IPS-18a (cell line): ENCODE measurements at regions not wholly inside any gene's neighbourhood (a gene's known extent, or its start where the extent isn't known, plus 50 kb on each side); places are given as distances from the start of the nearest gene placed in this dataset.

Source experiments
- H3K27ac ChIP-seq: one replicate; pipeline ENCODE4 v1.5.1; 2013; ENCODE audit warnings: low read length
- H3K27me3 ChIP-seq: one replicate; pipeline ENCODE4 v1.6.1; 2013; ENCODE audit warnings: mild to moderate bottlenecking, low read length; ENCODE audit not compliant: control insufficient read depth, insufficient read depth
- H3K36me3 ChIP-seq: one replicate; pipeline ENCODE4 v1.6.1; 2013; ENCODE audit warnings: low read depth, low read length; ENCODE audit not compliant: control insufficient read depth
- H3K4me1 ChIP-seq: one replicate; pipeline ENCODE4 v1.6.1; 2013; ENCODE audit warnings: low read depth, low read length; ENCODE audit not compliant: control insufficient read depth
- H3K4me3 ChIP-seq: one replicate; pipeline ENCODE4 v1.5.1; 2013; ENCODE audit warnings: low read length
- H3K9ac ChIP-seq: one replicate; pipeline ENCODE4 v1.6.1; 2013; ENCODE audit warnings: mild to moderate bottlenecking, low read length, moderate library complexity
- H3K9me3 ChIP-seq: one replicate; pipeline ENCODE4 v1.6.1; 2013; ENCODE audit warnings: low read depth, low read length; ENCODE audit not compliant: control insufficient read depth

DNA sequence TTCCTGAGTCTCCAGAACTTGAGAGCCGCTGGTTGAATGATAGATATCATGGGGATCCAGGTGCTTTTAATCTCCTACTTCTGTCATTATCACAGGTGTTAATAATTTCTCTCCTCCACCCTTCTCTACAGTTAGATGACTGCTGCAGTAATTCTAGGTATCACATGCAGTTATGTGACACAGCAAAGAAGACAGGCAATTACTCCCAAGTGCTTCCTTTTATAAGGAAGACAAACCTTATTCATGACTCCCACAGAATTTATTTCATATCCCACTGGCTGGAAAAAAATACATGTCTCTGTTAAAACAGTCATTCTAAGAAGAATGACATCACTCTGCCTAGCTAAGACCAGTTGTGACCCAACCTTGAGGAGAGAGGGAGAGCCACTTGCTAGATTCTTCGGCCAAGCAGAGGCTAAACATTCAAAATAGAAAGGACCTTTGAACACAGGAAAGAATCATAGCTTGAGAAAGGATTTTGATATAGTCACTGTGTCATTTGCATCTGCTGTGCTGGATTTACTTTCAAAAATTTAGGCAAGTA lies 500.6 kb downstream of the SI start:
- Histone ChIP-seq H3K27ac (no peak overlapping the region), H3K27me3 (no peaks in the 10 kb centered on the region), H3K9ac (no peak overlapping the region), H3K4me3 (no peak overlapping the region), H3K4me1 (no peaks in the 10 kb centered on the region), H3K36me3 (no peaks in the 10 kb centered on the region), H3K9me3 (no peaks in the 10 kb centered on the region)

DNA sequence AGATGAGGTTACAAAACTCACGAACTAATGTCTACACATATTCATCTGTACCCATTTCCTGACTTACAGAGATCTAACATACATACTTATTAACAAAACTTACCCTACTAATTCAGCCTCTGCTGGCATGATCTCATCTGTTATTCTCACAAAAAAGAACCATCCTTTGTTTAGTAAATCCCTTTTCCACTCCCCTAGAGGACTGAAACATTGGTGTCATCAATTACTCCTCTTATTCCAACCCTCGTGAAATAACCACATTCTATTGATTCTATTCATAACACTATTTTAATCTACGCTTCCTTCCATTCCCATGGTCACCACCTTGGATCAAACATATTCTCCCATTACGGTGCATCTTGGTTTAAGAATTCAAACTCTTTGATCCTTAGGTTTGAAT lies 505.9 kb downstream of the SI start:
- H3K27ac ChIP-seq = no peak overlapping the region
- no peak overlapping the region for H3K4me3 ChIP-seq
- no peaks in the 10 kb centered on the region for H3K36me3 ChIP-seq
- H3K27me3 ChIP-seq = no peaks in the 10 kb centered on the region
- no peaks in the 10 kb centered on the region for H3K4me1 ChIP-seq
- no peaks in the 10 kb centered on the region for H3K9me3 ChIP-seq
- no peak overlapping the region for H3K9ac ChIP-seq

GRCh38 chr3:164550857-164551256 lies 527.4 kb downstream of the SI start:
- H3K9me3 ChIP-seq = no peaks in the 10 kb centered on the region
- no peak overlapping the region for H3K4me3 ChIP-seq
- no peaks in the 10 kb centered on the region for H3K4me1 ChIP-seq
- H3K9ac ChIP-seq = no peak overlapping the region
- H3K27me3 ChIP-seq = no peaks in the 10 kb centered on the region
- H3K36me3 ChIP-seq = no peaks in the 10 kb centered on the region
- no peak overlapping the region for H3K27ac ChIP-seq

- H3K9ac ChIP-seq = no peak overlapping the region
- H3K36me3 ChIP-seq = no peaks in the 10 kb centered on the region
- no peak overlapping the region for H3K4me3 ChIP-seq
- H3K4me1 ChIP-seq = no peaks in the 10 kb centered on the region
- no peak overlapping the region for H3K27ac ChIP-seq
- H3K9me3 ChIP-seq = no peaks in the 10 kb centered on the region
- H3K27me3 ChIP-seq = no peaks in the 10 kb centered on the region
Measured at GRCh38 chr3:164539215-164539614, 539.1 kb downstream of the SI start.

- H3K36me3 ChIP-seq = no peaks in the 10 kb centered on the region
- no peaks in the 10 kb centered on the region for H3K9me3 ChIP-seq
- H3K9ac ChIP-seq = no peak overlapping the region
- H3K4me1 ChIP-seq = no peaks in the 10 kb centered on the region
- H3K27me3 ChIP-seq = no peaks in the 10 kb centered on the region
- no peak overlapping the region for H3K4me3 ChIP-seq
- no peak overlapping the region for H3K27ac ChIP-seq
Measured at GRCh38 chr3:164537485-164537884, 540.8 kb downstream of the SI start.

- H3K9me3 ChIP-seq = no peaks in the 10 kb centered on the region
- no peak overlapping the region for H3K4me3 ChIP-seq
- H3K9ac ChIP-seq = no peak overlapping the region
- H3K4me1 ChIP-seq = no peaks in the 10 kb centered on the region
- H3K27ac ChIP-seq = no peak overlapping the region
- H3K36me3 ChIP-seq = no peaks in the 10 kb centered on the region
- H3K27me3 ChIP-seq = no peaks in the 10 kb centered on the region
Measured at GRCh38 chr3:164533275-164533674, 545.0 kb downstream of the SI start.

DNA sequence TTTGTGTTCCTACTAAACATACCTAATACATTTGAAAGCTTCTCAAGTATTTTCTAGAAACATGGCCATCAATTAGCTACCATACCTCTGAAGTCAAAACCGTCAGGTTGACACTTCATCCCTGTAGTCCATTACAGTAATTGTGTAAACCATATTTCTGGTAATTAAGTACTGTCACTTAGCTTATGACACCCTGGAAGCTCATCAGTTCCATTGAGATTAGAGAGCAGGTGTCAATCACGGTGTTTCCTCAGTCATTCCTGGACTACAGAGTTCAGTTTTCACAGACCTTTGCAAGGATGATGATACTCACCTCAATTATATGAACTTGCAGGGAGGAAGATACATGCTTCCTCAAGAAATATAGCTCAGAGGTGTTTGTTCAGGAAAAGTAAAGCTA lies 552.0 kb downstream of the SI start:
- no peak overlapping the region for H3K4me3 ChIP-seq
- no peaks in the 10 kb centered on the region for H3K9me3 ChIP-seq
- H3K9ac ChIP-seq = no peak overlapping the region
- no peaks in the 10 kb centered on the region for H3K36me3 ChIP-seq
- H3K27me3 ChIP-seq = no peaks in the 10 kb centered on the region
- H3K4me1 ChIP-seq = no peaks in the 10 kb centered on the region
- H3K27ac ChIP-seq = no peak overlapping the region

- H3K36me3 ChIP-seq = no peaks in the 10 kb centered on the region
- no peaks in the 10 kb centered on the region for H3K4me1 ChIP-seq
- no peak overlapping the region for H3K27ac ChIP-seq
- no peaks in the 10 kb centered on the region for H3K9me3 ChIP-seq
- no peaks in the 10 kb centered on the region for H3K27me3 ChIP-seq
- no peak overlapping the region for H3K9ac ChIP-seq
- no peak overlapping the region for H3K4me3 ChIP-seq
Measured at GRCh38 chr3:164524201-164524600, 554.1 kb downstream of the SI start.

DNA sequence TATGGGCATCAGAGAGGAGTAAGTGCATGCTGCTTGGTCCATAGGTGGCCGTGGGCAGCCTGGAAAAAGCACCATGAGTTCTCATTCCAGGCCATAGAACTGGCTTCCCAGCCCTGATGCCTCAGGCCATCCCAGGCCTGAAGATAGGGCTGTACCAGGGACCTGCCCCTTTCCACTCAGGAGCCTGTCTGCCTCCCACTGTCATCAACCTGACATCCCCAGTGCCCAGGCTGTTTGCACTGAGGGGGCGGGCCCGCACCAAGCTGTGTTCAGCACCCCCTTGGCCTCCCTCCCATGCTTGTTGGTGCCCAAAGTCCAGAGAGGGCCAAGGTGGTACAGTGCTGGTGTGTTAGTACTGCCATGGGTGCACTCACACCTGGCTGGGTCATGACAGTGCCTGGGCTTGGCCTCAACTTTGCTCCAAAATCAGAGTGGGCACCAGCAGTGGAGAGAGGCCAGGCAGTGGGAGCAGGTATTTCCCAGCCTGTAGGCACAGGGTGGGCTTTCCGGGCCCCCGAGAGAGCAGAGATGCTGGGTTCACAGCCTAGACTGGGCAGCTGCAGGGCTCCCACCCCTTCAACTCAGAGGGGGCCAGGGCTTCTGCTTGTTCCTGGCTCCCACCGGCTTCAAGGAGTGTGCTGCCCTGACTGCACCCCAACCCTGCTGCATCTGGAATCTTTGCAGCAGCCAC lies 556.1 kb downstream of the SI start:
- Histone ChIP-seq H3K4me1 (no peaks in the 10 kb centered on the region), H3K4me3 (no peak overlapping the region), H3K27ac (no peak overlapping the region), H3K9ac (no peak overlapping the region), H3K27me3 (no peaks in the 10 kb centered on the region), H3K36me3 (no peaks in the 10 kb centered on the region), H3K9me3 (no peaks in the 10 kb centered on the region)

DNA sequence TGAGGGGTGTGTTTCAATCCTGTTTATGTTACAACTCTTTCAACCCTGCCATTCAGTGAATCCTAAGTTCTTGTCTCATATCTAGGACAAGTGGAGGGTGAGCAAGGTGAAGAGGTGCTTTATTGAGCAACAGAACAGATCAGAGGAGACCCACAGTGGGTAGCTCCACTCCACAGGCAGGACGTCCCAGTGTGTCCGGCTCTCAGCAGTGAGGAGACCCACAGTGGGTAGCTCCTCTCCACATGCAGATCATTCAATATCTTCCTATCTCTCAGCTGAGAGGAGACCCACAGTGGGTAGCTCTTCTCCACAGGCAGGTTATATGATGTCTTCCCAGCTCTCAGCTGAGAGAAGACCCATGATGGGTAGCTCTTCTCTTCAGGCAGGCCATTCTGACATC lies 556.7 kb downstream of the SI start:
- no peak overlapping the region for H3K4me3 ChIP-seq
- H3K4me1 ChIP-seq = no peaks in the 10 kb centered on the region
- H3K9ac ChIP-seq = no peak overlapping the region
- H3K36me3 ChIP-seq = no peaks in the 10 kb centered on the region
- no peak overlapping the region for H3K27ac ChIP-seq
- no peaks in the 10 kb centered on the region for H3K9me3 ChIP-seq
- no peaks in the 10 kb centered on the region for H3K27me3 ChIP-seq

- Histone ChIP-seq H3K27ac (no peak overlapping the region), H3K4me1 (no peaks in the 10 kb centered on the region)
Measured at GRCh38 chr3:164521139-164521538, 557.2 kb downstream of the SI start.

DNA sequence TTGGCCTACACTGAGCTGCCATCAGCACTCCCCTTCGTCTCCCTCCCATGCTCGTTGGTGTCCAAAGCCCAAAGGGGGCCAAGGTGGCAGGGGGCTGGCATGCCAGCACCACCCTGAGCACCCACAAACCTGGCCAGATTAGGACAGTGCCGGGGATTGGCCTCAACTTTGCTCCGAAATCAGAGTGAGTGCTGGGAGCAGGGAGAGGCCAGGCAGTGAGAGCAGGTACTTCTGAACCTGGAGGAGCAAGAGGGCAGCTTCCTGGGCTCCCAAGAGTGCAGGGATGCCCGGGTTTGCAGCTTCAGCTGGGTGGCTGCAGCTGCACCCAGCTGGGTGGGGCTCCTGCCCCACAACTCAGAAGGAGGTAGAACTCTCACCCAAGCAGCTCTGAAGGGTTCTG lies 563.0 kb downstream of the SI start:
- H3K4me1 ChIP-seq = no peaks in the 10 kb centered on the region
- H3K27ac ChIP-seq = no peak overlapping the region
- H3K4me3 ChIP-seq = no peak overlapping the region
- H3K36me3 ChIP-seq = no peaks in the 10 kb centered on the region
- no peaks in the 10 kb centered on the region for H3K9me3 ChIP-seq
- no peak overlapping the region for H3K9ac ChIP-seq
- H3K27me3 ChIP-seq = no peaks in the 10 kb centered on the region

More at GRCh38 chr3:164521139-164521538, 557.2 kb downstream of the SI start:
- Histone ChIP-seq H3K27me3 (no peaks in the 10 kb centered on the region), H3K36me3 (no peaks in the 10 kb centered on the region), H3K9ac (no peak overlapping the region), H3K9me3 (no peaks in the 10 kb centered on the region), H3K4me3 (no peak overlapping the region)
